ENCODE measurements at regions not wholly inside any gene's neighbourhood (a gene's known extent, or its start where the extent isn't known, plus 50 kb on each side); places are given as distances from the start of the nearest gene placed in this dataset.

DNA sequence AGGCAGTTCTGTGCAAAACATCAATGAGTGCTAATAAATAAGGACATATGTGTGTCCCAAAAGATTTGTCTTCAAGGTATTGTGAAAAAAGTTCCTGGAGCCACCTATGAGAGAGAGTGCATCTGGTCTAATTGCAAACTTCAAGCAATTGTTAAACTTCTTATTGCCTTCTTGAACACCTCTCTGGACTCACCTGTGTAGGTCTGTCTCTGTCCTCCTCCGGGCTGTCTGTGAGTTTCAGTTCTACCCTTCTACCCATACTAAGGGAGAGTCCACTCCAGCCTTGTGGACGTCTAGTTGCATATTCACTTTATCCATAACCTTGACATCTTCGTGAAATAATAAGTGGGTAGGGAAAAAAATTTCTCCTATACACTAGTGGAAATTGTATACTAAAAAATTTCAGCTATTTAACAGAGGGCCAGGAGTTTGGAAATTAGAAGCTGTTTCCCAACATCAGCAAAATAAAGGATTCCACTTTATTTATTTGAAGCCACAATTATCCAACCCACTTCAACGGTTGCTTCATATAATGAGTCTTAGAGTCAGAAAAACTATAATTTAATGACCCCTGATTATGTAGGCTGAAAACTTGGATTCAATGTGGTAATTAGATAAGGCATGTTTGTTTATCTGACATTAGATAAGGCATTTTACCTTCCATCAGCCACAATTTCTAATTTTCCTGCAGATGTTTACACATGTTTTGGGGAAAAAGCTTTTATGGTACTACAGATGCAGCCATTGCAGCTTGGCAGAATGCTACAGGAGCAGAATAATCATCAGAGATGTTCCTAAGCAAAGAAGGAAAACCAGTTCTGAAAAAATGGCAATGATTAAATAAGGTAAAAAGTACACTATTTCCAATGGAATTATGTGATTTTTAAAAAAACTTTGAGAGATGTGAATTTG, 150.8 kb upstream of the FAM3C start:
- TF ChIP-seq, protein P1, sequence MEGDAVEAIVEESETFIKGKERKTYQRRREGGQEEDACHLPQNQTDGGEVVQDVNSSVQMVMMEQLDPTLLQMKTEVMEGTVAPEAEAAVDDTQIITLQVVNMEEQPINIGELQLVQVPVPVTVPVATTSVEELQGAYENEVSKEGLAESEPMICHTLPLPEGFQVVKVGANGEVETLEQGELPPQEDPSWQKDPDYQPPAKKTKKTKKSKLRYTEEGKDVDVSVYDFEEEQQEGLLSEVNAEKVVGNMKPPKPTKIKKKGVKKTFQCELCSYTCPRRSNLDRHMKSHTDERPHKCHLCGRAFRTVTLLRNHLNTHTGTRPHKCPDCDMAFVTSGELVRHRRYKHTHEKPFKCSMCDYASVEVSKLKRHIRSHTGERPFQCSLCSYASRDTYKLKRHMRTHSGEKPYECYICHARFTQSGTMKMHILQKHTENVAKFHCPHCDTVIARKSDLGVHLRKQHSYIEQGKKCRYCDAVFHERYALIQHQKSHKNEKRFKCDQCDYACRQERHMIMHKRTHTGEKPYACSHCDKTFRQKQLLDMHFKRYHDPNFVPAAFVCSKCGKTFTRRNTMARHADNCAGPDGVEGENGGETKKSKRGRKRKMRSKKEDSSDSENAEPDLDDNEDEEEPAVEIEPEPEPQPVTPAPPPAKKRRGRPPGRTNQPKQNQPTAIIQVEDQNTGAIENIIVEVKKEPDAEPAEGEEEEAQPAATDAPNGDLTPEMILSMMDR (IDR thresholded peaks at IDR 0.05; ENCODE audit: insufficient read depth, low read length): no peak
- TF ChIP-seq GABPA (IDR thresholded peaks at IDR 0.05; ENCODE audit: low read depth) (no peak), POLR2AphosphoS5 (IDR thresholded peaks at IDR 0.05; ENCODE audit: low read depth) (no peak)
